ENCODE measurements at regions not wholly inside any gene's neighbourhood (a gene's known extent, or its start where the extent isn't known, plus 50 kb on each side); places are given as distances from the start of the nearest gene placed in this dataset.

DNA sequence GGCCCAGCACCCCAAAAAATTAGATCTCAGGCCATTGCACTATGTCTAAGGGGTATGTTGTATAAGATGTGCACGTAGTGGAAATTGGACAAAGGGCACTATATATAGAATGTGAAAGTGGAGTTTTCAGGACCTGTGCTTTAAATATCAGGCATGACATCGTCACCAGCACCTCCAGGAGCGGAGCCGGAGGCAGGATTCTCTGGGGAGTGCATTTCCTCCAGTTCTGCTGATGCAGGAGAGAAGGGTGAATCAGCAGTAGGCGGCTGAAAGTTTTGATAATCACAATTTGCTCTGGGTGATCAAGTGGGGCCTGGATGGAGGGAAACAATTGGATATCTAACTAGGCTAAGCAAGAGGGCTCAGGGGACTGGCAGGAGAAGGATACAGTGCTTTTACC lies 69.1 kb upstream of the NTM start:
- TF ChIP-seq ESRRG (CRISPR knock-in tag; IDR thresholded peaks at IDR 0.05), result no peak
- ATAC-seq, result no peak

- no peak for ATAC-seq
- TF ChIP-seq SNAI2 (CRISPR knock-in tag; IDR thresholded peaks at IDR 0.05), result no peak
- TF ChIP-seq TOX (CRISPR knock-in tag; IDR thresholded peaks at IDR 0.05; ENCODE audit: borderline replicate concordance), result no peak
- no peak for TF ChIP-seq TSHZ2 (CRISPR knock-in tag; IDR thresholded peaks at IDR 0.05)
- no peak for TF ChIP-seq CSRNP3 (CRISPR knock-in tag; IDR thresholded peaks at IDR 0.05)
- no peak for TF ChIP-seq ZFP3 (CRISPR knock-in tag; IDR thresholded peaks at IDR 0.05)
- TF ChIP-seq ZC3H10 (CRISPR knock-in tag; IDR thresholded peaks at IDR 0.05), result no peak
- no peak for TF ChIP-seq PPARA (CRISPR knock-in tag; IDR thresholded peaks at IDR 0.05; ENCODE audit: borderline replicate concordance)
- TF ChIP-seq GLIS3 (CRISPR knock-in tag; IDR thresholded peaks at IDR 0.05), result no peak
- TF ChIP-seq, protein P1, sequence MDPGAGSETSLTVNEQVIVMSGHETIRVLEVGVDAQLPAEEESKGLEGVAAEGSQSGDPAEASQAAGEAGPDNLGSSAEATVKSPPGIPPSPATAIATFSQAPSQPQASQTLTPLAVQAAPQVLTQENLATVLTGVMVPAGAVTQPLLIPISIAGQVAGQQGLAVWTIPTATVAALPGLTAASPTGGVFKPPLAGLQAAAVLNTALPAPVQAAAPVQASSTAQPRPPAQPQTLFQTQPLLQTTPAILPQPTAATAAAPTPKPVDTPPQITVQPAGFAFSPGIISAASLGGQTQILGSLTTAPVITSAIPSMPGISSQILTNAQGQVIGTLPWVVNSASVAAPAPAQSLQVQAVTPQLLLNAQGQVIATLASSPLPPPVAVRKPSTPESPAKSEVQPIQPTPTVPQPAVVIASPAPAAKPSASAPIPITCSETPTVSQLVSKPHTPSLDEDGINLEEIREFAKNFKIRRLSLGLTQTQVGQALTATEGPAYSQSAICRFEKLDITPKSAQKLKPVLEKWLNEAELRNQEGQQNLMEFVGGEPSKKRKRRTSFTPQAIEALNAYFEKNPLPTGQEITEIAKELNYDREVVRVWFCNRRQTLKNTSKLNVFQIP (CRISPR knock-in tag; IDR thresholded peaks at IDR 0.05; ENCODE audit: borderline replicate concordance, low read depth), result no peak
Measured at GRCh38 chr11:131302836-131303235, 67.6 kb upstream of the NTM start.

GRCh38 chr11:131303611-131304119 lies 66.8 kb upstream of the NTM start:
- ATAC-seq, result no peak

More at GRCh38 chr11:131303611-131304119, 66.8 kb upstream of the NTM start:
- TF ChIP-seq ZFP30 (CRISPR knock-in tag; IDR thresholded peaks at IDR 0.05) (no peak), CSDC2 (CRISPR knock-in tag; IDR thresholded peaks at IDR 0.05) (no peak), TSHZ2 (CRISPR knock-in tag; IDR thresholded peaks at IDR 0.05) (no peak), OSR1 (CRISPR knock-in tag; IDR thresholded peaks at IDR 0.05) (no peak), ZNF70 (CRISPR knock-in tag; IDR thresholded peaks at IDR 0.05) (no peak), PPARA (CRISPR knock-in tag; IDR thresholded peaks at IDR 0.05; ENCODE audit: borderline replicate concordance) (no peak), ZC3H10 (CRISPR knock-in tag; IDR thresholded peaks at IDR 0.05) (no peak), GLIS3 (CRISPR knock-in tag; IDR thresholded peaks at IDR 0.05) (no peak), ESRRG (CRISPR knock-in tag; IDR thresholded peaks at IDR 0.05) (no peak), TOX (CRISPR knock-in tag; IDR thresholded peaks at IDR 0.05; ENCODE audit: borderline replicate concordance) (no peak), BACH2 (CRISPR knock-in tag; IDR thresholded peaks at IDR 0.05; ENCODE audit: borderline replicate concordance) (no peak), TCF4 (CRISPR knock-in tag; IDR thresholded peaks at IDR 0.05; ENCODE audit: borderline replicate concordance) (no peak), ISL1 (CRISPR knock-in tag; IDR thresholded peaks at IDR 0.05) (no peak)
- TF ChIP-seq, protein P2, sequence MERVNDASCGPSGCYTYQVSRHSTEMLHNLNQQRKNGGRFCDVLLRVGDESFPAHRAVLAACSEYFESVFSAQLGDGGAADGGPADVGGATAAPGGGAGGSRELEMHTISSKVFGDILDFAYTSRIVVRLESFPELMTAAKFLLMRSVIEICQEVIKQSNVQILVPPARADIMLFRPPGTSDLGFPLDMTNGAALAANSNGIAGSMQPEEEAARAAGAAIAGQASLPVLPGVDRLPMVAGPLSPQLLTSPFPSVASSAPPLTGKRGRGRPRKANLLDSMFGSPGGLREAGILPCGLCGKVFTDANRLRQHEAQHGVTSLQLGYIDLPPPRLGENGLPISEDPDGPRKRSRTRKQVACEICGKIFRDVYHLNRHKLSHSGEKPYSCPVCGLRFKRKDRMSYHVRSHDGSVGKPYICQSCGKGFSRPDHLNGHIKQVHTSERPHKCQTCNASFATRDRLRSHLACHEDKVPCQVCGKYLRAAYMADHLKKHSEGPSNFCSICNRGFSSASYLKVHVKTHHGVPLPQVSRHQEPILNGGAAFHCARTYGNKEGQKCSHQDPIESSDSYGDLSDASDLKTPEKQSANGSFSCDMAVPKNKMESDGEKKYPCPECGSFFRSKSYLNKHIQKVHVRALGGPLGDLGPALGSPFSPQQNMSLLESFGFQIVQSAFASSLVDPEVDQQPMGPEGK (CRISPR knock-in tag; IDR thresholded peaks at IDR 0.05; ENCODE audit: borderline replicate concordance), result no peak
- TF ChIP-seq, protein P1 (CRISPR knock-in tag; IDR thresholded peaks at IDR 0.05; ENCODE audit: borderline replicate concordance, low read depth), result no peak

Data from SK-N-SH treated with all-trans-retinoic acid at 6 μM for 48 hours (cell line).